ENCODE measurements at regions not wholly inside any gene's neighbourhood (a gene's known extent, or its start where the extent isn't known, plus 50 kb on each side); places are given as distances from the start of the nearest gene placed in this dataset.

DNA sequence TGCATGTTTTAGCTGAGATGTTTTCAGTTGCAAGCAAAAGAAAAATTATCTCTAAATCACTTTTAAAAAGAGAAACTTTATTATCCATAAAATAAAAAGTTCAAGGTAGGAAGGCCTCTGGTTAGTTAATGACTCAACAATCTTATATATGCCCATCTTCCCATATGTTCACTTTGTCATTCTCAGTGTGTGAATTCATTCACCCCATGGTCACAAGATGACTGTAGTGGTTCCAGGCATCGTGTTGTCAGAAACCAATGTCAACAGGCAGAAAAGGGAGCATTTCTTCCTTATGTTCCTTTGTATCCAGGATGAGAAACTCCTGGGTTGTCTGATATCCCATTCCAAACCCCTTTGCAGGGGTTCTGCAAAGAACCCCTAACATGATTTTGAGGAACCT, 119.9 kb upstream of the RAP2B start:
- Histone ChIP-seq H3K36me3 (ENCODE audit: control insufficient read depth, insufficient read depth, low read length) (no peaks in the 10 kb centered on the region), H3K4me3 (ENCODE audit: low read depth, low read length) (no peak overlapping the region), H3K27me3 (ENCODE audit: control insufficient read depth, insufficient read depth, low read length) (no peaks in the 10 kb centered on the region)
- no peak for DNase-seq (ENCODE audit: low read depth)
- TF ChIP-seq, protein P1, sequence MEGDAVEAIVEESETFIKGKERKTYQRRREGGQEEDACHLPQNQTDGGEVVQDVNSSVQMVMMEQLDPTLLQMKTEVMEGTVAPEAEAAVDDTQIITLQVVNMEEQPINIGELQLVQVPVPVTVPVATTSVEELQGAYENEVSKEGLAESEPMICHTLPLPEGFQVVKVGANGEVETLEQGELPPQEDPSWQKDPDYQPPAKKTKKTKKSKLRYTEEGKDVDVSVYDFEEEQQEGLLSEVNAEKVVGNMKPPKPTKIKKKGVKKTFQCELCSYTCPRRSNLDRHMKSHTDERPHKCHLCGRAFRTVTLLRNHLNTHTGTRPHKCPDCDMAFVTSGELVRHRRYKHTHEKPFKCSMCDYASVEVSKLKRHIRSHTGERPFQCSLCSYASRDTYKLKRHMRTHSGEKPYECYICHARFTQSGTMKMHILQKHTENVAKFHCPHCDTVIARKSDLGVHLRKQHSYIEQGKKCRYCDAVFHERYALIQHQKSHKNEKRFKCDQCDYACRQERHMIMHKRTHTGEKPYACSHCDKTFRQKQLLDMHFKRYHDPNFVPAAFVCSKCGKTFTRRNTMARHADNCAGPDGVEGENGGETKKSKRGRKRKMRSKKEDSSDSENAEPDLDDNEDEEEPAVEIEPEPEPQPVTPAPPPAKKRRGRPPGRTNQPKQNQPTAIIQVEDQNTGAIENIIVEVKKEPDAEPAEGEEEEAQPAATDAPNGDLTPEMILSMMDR (IDR thresholded peaks at IDR 0.05; ENCODE audit: insufficient read depth, low read length, severe bottlenecking), result no peak
- no peak for FAIRE-seq

DNA sequence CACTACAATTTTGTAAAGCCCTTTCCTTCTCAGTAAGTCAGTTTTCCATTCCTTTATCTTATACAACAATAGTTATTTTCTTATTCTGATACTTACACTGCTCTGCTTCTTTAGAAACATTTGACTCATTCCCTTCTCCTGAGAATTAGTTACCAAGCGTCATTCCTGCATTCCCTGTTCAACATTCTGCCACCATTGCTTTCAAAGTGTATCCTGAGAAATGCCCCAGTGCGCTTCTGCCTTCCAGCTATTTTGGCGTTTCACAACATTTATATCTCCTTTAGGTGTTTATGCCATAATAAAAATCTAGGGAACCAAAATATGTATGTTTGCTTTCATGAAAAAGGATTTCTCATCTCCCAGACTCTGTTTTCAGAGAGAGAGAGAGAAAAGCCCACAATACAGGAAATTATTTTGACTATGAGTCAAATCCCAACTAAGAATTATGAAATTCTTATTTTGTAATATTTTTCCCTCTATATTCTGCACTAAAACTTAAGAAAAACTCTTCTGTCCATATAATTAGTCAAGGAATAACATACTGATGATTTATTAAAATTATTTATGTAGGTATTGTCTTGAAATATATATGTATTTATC, 118.2 kb upstream of the RAP2B start:
- no peaks in the 10 kb centered on the region for H3K27me3 ChIP-seq (ENCODE audit: control insufficient read depth, insufficient read depth, low read length)
- no peak for FAIRE-seq
- peak; percentile 88 for DNase-seq (ENCODE audit: low read depth)
- TF ChIP-seq, protein P1 (IDR thresholded peaks at IDR 0.05; ENCODE audit: insufficient read depth, low read length, severe bottlenecking), result no peak
- no peaks in the 10 kb centered on the region for H3K36me3 ChIP-seq (ENCODE audit: control insufficient read depth, insufficient read depth, low read length)
- no peak overlapping the region for H3K4me3 ChIP-seq (ENCODE audit: low read depth, low read length)

DNA sequence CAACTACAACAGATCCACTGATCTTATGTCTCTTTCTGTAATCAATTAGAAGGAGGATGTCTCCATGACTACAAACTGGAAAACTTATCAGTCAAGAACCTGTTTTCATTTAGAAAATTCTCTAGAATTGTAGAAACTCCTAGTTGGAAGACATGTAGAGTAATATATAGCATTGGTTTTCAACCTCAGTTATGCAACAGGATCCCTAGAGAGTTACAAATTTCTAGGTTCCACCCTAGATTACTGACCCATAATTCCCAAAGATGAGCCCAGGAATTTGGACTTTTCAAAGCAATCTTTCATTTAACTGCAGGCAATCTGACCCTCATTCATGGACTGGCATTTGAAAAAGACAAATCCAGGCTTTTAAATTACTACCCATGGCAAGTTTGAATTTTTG, 116.9 kb upstream of the RAP2B start:
- H3K4me3 ChIP-seq (ENCODE audit: low read depth, low read length), result no peak overlapping the region
- H3K36me3 ChIP-seq (ENCODE audit: control insufficient read depth, insufficient read depth, low read length), result no peaks in the 10 kb centered on the region
- H3K27me3 ChIP-seq (ENCODE audit: control insufficient read depth, insufficient read depth, low read length), result no peaks in the 10 kb centered on the region
- no peak for DNase-seq (ENCODE audit: low read depth)
- FAIRE-seq, result no peak
- TF ChIP-seq, protein P1 (IDR thresholded peaks at IDR 0.05; ENCODE audit: insufficient read depth, low read length, severe bottlenecking), result no peak

DNA sequence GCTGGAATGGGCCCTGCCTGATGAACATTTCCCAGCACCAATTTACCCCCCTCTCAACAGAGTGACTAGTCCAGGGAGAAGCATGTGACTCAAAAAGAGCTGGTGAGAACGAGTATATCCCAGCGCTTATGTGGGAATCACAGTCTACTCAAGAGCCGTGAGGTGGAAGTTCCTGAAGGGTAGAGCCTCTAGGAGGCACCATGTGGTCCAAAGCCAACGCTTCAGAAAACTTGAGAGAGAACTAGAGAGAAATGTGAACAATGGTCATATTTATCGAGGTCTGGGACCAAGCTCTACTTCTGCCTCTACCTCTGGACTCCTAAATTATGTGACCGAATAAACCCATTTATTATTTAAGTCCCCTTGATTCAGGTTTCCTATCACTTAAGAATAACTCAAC, 111.0 kb upstream of the RAP2B start:
- Histone ChIP-seq H3K4me3 (ENCODE audit: low read depth, low read length) (no peak overlapping the region), H3K36me3 (ENCODE audit: control insufficient read depth, insufficient read depth, low read length) (no peaks in the 10 kb centered on the region), H3K27me3 (ENCODE audit: control insufficient read depth, insufficient read depth, low read length) (no peaks in the 10 kb centered on the region)
- no peak for FAIRE-seq
- TF ChIP-seq, protein P1 (IDR thresholded peaks at IDR 0.05; ENCODE audit: insufficient read depth, low read length, severe bottlenecking), result no peak
- peak; percentile 40 for DNase-seq (ENCODE audit: low read depth)

DNA sequence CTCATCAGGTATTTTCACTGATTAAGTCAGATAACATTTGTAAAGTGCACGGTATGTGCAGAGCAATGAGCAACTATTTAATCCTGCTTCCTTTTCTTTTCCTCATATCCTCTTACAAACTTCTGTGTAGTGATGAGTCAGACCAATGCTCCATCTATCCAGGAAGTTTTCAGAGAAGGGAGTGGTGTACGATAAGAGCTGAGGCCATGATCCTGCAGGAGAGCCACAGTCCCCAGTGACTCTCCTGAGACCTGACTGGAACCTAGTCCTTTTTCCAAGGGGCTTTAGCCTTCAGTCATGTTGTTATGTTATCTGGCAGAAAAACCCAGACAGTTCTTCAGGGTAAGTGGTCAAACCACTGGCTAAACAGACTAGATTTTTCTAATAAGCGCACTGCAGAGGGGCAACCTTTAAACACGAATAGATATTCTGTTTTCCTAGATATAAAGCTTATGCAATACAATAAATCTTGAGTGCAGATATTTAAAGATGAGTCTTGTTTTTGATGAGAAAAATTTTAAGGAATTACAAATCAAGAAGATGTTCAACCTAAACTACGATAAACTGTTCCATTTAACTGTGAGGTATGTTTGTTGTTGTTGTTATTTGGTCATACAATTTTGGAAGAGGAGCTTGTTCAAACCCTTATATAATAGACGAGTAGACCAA, 110.5 kb upstream of the RAP2B start:
- TF ChIP-seq, protein P1 (IDR thresholded peaks at IDR 0.05; ENCODE audit: insufficient read depth, low read length, severe bottlenecking), result no peak
- H3K27me3 ChIP-seq (ENCODE audit: control insufficient read depth, insufficient read depth, low read length), result no peaks in the 10 kb centered on the region
- FAIRE-seq (no peak), DNase-seq (ENCODE audit: low read depth) (peak; percentile 99)
- no peak overlapping the region for H3K4me3 ChIP-seq (ENCODE audit: low read depth, low read length)
- no peaks in the 10 kb centered on the region for H3K36me3 ChIP-seq (ENCODE audit: control insufficient read depth, insufficient read depth, low read length)

DNA sequence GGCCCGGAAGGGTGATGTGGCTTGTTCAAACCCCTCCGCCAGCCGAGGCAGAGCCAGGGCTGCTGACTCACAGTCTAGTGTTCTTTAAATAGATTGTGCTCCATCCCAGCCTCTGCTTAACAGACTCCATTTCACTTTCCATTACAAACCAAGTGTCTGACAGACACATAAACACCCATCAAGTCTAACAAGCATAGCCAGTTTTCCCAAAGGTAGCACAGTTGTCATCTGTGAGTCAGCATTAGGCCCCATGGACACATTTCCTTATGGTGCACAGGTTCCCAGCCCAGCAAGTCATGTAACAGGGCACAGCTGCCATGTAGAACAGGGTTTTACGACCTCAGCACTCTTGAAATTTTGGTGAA, 109.9 kb upstream of the RAP2B start:
- TF ChIP-seq, protein P1 (IDR thresholded peaks at IDR 0.05; ENCODE audit: insufficient read depth, low read length, severe bottlenecking), result no peak
- H3K4me3 ChIP-seq (ENCODE audit: low read depth, low read length), result no peak overlapping the region
- FAIRE-seq (peak; percentile 47), DNase-seq (ENCODE audit: low read depth) (peak; percentile 100)
- no peaks in the 10 kb centered on the region for H3K36me3 ChIP-seq (ENCODE audit: control insufficient read depth, insufficient read depth, low read length)
- H3K27me3 ChIP-seq (ENCODE audit: control insufficient read depth, insufficient read depth, low read length), result no peaks in the 10 kb centered on the region

Data from bronchial epithelial cell (primary cell).